PFSK-1 (cell line): ENCODE measurements at regions not wholly inside any gene's neighbourhood (a gene's known extent, or its start where the extent isn't known, plus 50 kb on each side); places are given as distances from the start of the nearest gene placed in this dataset.

Source experiments
- POLR2AphosphoS5 ChIP-seq: IDR thresholded peaks from 2 replicates; pipeline ENCODE4 v1.6.1; 2012; ENCODE audit warnings: low read depth, mild to moderate bottlenecking, control low read depth, low read length, moderate library complexity
- TF ChIP-seq, protein P1 (sequence below), 2 experiments: IDR thresholded peaks; 2 replicates each; pipeline versions ENCODE4 v1.6.1 to v1.8.0; 2011 to 2012; ENCODE audit warnings: low read depth in 2 of 2, low read length in 2 of 2, control low read depth in 1 of 2, inconsistent platforms in 1 of 2, mild to moderate bottlenecking in 1 of 2, moderate library complexity in 1 of 2; ENCODE audit not compliant: insufficient read depth in 1 of 2

DNA sequence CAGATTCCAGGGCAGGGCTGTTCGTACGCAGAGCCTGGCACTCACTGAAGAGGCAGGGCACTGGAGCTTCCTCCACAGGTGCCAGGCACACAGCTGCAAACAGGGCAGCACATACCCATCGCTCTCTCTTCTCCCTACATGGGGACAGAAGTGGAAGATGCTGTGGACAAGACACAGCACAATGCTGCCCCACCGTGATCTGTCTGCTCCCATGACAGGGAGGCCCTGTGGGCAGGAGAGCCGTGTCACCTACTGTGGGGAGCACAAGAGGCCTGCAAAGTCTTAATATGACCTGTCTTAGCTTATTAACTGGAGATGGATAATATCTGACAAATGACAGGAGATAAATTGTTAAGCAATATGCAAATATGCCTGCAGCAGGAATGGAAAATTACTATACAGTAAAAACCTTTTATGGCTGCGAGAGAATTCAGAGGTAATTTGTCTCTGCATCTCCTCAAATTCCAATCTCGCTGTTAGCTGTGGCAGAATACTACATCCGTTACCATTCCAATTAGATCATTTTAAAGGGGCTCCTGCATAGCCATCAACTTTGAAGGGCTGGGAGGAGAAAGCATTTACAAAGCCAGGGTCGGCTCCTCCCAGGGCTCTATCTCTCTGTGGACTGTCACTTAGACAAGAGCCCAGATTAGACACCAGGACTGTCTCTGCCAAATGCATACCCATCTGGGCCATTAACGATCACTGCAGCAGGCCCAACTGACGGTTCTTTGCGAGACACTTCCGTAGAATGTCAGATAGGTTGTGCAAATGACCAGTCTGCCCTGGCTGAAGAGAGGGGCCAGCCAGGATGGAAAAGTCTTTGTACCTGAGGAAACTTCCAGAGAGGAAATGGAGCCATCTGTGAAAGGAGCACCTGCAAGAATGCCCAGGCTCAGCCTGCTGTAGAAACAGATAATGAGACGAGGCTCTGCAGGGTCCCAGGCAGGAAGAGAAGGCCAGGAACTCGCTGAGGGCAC lies 90.7 kb upstream of the FSTL4 start:
- TF ChIP-seq, protein P1, sequence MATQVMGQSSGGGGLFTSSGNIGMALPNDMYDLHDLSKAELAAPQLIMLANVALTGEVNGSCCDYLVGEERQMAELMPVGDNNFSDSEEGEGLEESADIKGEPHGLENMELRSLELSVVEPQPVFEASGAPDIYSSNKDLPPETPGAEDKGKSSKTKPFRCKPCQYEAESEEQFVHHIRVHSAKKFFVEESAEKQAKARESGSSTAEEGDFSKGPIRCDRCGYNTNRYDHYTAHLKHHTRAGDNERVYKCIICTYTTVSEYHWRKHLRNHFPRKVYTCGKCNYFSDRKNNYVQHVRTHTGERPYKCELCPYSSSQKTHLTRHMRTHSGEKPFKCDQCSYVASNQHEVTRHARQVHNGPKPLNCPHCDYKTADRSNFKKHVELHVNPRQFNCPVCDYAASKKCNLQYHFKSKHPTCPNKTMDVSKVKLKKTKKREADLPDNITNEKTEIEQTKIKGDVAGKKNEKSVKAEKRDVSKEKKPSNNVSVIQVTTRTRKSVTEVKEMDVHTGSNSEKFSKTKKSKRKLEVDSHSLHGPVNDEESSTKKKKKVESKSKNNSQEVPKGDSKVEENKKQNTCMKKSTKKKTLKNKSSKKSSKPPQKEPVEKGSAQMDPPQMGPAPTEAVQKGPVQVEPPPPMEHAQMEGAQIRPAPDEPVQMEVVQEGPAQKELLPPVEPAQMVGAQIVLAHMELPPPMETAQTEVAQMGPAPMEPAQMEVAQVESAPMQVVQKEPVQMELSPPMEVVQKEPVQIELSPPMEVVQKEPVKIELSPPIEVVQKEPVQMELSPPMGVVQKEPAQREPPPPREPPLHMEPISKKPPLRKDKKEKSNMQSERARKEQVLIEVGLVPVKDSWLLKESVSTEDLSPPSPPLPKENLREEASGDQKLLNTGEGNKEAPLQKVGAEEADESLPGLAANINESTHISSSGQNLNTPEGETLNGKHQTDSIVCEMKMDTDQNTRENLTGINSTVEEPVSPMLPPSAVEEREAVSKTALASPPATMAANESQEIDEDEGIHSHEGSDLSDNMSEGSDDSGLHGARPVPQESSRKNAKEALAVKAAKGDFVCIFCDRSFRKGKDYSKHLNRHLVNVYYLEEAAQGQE (IDR thresholded peaks at IDR 0.05; ENCODE audit: insufficient read depth in 1 of 2, low read depth in 2 of 2, low read length in 2 of 2): no peak
- TF ChIP-seq POLR2AphosphoS5: no peak
